Immature natural killer cell (primary cell): ENCODE measurements at regions not wholly inside any gene's neighbourhood (a gene's known extent, or its start where the extent isn't known, plus 50 kb on each side); places are given as distances from the start of the nearest gene placed in this dataset.

Experiments used
- DNase-seq, 3 donors: peaks; one replicate each; pipeline ENCODE4 v3.0.0; 2022; ENCODE audit warnings: mixed read lengths in 1 of 3
- H3K27ac Mint-ChIP-seq, 6 donors: one replicate each; pipeline ENCODE4 v1.8.0; 2020; ENCODE audit warnings: mixed read lengths in 6 of 6, mild to moderate bottlenecking in 5 of 6, inconsistent platforms in 4 of 6, moderate library complexity in 3 of 6
- H3K27me3 Mint-ChIP-seq, 3 donors: one replicate each; pipeline ENCODE4 v1.8.0; 2020 to 2021; ENCODE audit warnings: low read depth in 3 of 3, mild to moderate bottlenecking in 3 of 3, mixed read lengths in 3 of 3, moderate library complexity in 3 of 3, inconsistent platforms in 1 of 3
- H3K36me3 Mint-ChIP-seq, 3 donors: one replicate each; pipeline ENCODE4 v1.8.0; 2020; ENCODE audit warnings: mixed read lengths in 3 of 3, inconsistent platforms in 2 of 3, mild to moderate bottlenecking in 2 of 3
- H3K4me1 Mint-ChIP-seq, 2 donors: one replicate each; pipeline ENCODE4 v1.8.0; 2020; ENCODE audit warnings: inconsistent platforms in 2 of 2, mild to moderate bottlenecking in 2 of 2, mixed read lengths in 2 of 2, moderate library complexity in 1 of 2
- H3K4me3 Mint-ChIP-seq, 5 donors: one replicate each; pipeline ENCODE4 v1.8.0; 2020; ENCODE audit warnings: mild to moderate bottlenecking in 5 of 5, mixed read lengths in 5 of 5, inconsistent platforms in 3 of 5, moderate library complexity in 3 of 5
- H3K9me3 Mint-ChIP-seq, 6 donors: one replicate each; pipeline ENCODE4 v1.8.0; 2020; ENCODE audit warnings: mild to moderate bottlenecking in 6 of 6, mixed read lengths in 6 of 6, inconsistent platforms in 4 of 6, moderate library complexity in 3 of 6

DNA sequence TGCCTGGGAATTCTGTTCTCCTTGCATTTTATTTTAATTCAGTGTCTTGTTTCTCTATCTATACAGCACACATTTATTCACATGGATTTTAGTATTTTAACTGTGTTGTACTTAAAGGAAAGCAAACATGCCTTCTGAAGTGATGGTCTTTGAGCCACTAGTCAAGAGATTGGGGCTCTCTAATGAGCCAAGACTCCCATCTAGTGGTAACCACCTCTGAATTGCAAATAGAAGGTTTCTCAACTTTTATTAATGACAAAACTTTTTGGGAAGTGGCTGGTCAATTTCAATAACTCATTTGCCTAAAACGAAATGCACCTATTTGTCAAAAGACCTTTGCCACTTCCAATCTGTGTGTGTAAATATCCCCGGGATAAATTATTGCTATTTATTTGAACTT is 199.6 kb downstream of the LTN1 start:
- Mint-ChIP-seq H3K27ac (peak overlapping the region; percentile 37 to 70 (median 62)), H3K4me3 (peak overlapping the region in 1 of 5 donors; percentile 26), H3K27me3 (peaks cover 0 to 3% (median 2%) of the 10 kb centered on the region in 3 donors), H3K9me3 (no peaks in the 10 kb centered on the region), H3K36me3 (peaks cover 0 to 10% (median 3%) of the 10 kb centered on the region in 3 donors), H3K4me1 (peaks cover 50 to 62% of the 10 kb centered on the region in 2 donors)
- DNase-seq: peak; percentile 12 to 45 (median 35)

DNA sequence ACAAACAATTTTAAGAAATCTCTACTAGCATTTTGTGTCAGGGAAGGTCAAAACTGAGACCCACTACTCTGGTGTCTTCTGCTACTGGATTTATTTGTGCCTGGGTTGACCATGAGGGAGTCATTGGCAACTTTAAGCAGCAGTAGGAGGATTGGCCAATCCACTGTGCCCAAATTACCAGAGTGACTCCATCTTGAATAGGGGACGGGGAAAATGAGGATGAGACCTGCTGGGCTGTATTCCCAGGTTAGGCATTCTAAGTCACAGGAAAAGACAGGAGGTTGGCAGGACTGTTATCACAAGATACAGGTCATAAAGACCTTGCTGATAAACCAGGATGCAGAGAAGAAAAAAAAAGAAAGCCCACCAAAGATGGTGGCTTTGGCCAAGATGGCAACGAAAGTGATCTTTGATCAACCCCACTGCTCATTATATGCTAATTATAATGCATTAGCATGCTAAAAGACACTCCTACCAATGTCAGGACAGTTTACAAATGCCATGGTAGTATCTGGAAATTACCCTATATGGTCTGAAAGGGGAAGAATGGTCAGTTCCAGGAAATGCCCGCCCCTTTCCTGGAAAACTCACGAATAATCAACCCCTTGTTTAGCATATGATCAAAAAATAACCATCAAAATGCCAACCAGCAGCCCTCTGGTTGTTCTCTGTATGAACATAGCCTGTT is 200.9 kb downstream of the LTN1 start:
- peaks cover 0 to 7% (median 3%) of the 10 kb centered on the region in 3 donors for H3K36me3 Mint-ChIP-seq
- peaks cover 0 to 2% (median 0%) of the 10 kb centered on the region in 3 donors for H3K27me3 Mint-ChIP-seq
- H3K4me3 Mint-ChIP-seq: peak overlapping the region; percentile 32 to 57 (median 43)
- peak overlapping the region; percentile 2 to 85 (median 64) for H3K27ac Mint-ChIP-seq
- H3K4me1 Mint-ChIP-seq: peaks cover 61 to 75% of the 10 kb centered on the region in 2 donors
- no peak for DNase-seq
- H3K9me3 Mint-ChIP-seq: no peaks in the 10 kb centered on the region

DNA sequence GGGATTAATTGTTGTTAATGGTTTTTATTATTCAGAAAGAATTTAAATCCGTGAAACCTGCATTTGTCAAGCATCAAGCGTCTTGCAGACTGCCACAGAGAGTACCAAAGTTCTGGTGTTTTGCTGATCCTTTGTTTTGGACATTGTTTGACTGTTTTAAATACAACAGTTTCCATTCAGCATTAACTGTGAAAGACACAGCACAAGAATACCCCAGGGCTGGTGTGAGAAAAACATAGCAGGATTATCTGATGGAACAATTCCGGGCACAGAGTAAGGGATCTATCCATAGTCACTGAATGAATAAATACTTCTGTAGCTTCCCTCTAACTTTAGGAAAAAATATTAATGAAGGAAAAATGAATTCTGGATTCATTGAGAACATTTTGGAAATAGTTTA is 202.3 kb downstream of the LTN1 start:
- H3K4me3 Mint-ChIP-seq: peak overlapping the region; percentile 55 to 76 (median 75)
- peak in 2 of 3 donors; percentile 10 to 11 for DNase-seq
- peaks cover 0 to 8% (median 1%) of the 10 kb centered on the region in 6 donors for H3K9me3 Mint-ChIP-seq
- H3K36me3 Mint-ChIP-seq: peaks cover 8 to 15% (median 11%) of the 10 kb centered on the region in 3 donors
- peaks cover 0 to 2% (median 0%) of the 10 kb centered on the region in 3 donors for H3K27me3 Mint-ChIP-seq
- H3K4me1 Mint-ChIP-seq: peaks cover 73 to 89% of the 10 kb centered on the region in 2 donors
- H3K27ac Mint-ChIP-seq: peak overlapping the region; percentile 52 to 90 (median 83)

DNA sequence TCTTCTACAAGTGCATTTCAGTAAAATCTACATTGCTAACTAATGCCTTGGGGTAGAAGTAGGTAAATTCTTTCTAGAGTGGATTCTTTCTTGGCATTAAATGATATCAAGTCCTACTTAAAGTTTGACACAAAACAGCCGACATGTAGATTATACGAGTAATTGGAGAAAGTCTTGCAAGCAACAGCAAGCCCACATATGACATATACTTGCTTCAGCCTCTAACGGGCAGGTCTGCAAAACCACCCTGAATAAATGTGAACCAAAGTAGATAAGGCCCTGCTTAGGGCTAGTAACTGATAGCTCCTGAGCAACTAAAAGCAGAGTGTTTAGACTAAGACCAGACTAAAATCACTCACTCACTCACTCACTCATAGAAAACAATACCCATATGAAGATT is 203.2 kb downstream of the LTN1 start:
- DNase-seq: no peak
- Mint-ChIP-seq H3K36me3 (peaks cover 16 to 24% (median 19%) of the 10 kb centered on the region in 3 donors), H3K27me3 (peaks cover 0 to 4% (median 2%) of the 10 kb centered on the region in 3 donors), H3K27ac (peak overlapping the region; percentile 52 to 92 (median 86)), H3K9me3 (peaks cover 0 to 15% (median 4%) of the 10 kb centered on the region in 6 donors), H3K4me1 (peaks cover 81 to 97% of the 10 kb centered on the region in 2 donors), H3K4me3 (peak overlapping the region; percentile 19 to 65 (median 52))

DNA sequence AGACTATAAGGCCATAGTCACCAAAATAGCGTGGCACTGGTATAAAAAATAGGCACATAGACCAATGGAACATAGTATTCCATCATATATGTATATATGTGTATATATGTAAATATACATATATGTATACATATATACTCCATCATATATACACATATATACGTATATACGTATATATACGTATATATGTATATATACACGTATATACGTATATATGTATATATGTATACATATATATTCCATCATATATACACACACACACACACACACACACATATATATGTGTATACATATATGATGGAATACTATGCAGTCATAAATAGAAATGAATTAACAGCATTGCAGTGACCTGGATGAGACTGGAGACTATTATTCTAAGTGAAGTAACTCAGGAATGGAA is 204.6 kb downstream of the LTN1 start:
- Mint-ChIP-seq H3K36me3 (peaks cover 16 to 24% (median 20%) of the 10 kb centered on the region in 3 donors), H3K9me3 (peaks cover 0 to 15% (median 4%) of the 10 kb centered on the region in 6 donors), H3K4me3 (peak overlapping the region in 1 of 5 donors; percentile 60), H3K4me1 (peaks cover 76 to 88% of the 10 kb centered on the region in 2 donors), H3K27me3 (peaks cover 0 to 4% (median 2%) of the 10 kb centered on the region in 3 donors), H3K27ac (peak overlapping the region in 3 of 6 donors; percentile 48 to 95 (median 87))
- DNase-seq: no peak

DNA sequence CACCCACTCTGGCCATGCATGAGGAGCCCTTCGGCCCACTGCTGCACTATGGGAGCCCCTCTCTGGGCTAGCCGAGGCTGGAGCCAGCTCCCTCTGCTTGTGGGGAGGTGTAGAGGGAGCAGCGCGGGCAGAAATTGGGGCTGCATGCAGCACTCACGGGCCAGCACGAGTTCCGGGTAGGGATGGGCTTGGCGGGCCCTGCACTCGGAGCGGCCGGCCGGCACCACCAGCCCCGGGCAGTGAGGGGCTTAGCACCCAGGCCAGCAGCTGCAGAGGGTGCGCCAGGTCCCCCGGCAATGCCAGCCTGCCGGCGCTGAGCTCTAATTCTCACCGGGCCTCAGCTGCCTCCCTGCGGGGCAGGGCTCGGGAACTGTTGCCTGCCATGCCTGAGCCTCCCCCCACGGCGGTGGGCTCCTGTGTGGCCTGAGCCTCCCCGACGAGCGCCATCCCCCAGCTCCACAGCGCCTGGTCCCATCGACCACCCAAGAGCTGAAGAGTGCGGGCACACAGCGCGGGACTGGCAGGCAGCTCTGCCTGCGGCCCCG is 209.0 kb downstream of the LTN1 start:
- Mint-ChIP-seq H3K27me3 (peaks cover 0 to 6% (median 5%) of the 10 kb centered on the region in 3 donors), H3K9me3 (peaks cover 0 to 15% (median 4%) of the 10 kb centered on the region in 6 donors), H3K36me3 (peaks cover 23 to 40% (median 27%) of the 10 kb centered on the region in 3 donors), H3K4me1 (peaks cover 61 to 83% of the 10 kb centered on the region in 2 donors), H3K4me3 (no peak overlapping the region), H3K27ac (no peak overlapping the region)
- DNase-seq: no peak

DNA sequence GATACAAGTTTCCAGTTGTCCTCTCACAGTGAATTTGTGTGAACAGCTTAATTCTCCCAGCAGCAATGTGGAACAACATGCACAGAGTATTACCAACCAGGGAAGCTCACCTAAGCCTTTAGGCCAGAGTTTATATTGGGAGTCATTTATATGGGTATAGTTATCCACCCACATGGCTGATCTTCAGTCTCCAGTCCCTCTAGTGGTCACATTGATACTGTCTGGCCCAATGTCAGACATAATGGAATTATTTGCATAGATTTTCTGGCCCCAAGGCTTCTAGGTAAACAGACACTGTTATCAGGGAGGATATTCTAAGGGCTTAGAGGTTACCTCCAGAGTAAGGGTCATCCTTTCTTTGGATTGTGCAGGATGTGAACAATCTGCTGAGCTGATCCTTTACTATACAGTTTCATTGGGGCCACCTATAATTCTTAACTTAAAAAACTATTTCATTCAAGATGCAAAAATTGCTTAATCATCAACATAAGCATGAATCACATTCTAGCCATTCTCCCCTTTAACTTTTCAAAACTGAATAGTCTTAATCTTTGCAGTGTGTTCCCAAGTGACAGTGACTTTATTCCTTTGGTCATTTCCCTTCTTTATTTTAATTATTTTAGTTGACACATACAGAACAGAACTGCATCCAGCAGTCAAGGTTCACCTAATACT is 210.9 kb downstream of the LTN1 start:
- H3K36me3 Mint-ChIP-seq: peaks cover 24 to 33% (median 24%) of the 10 kb centered on the region in 3 donors
- H3K9me3 Mint-ChIP-seq: peaks cover 0 to 15% (median 4%) of the 10 kb centered on the region in 6 donors
- peaks cover 51 to 74% of the 10 kb centered on the region in 2 donors for H3K4me1 Mint-ChIP-seq
- peak in 1 of 3 donors; percentile 13 for DNase-seq
- H3K4me3 Mint-ChIP-seq: no peak overlapping the region
- peaks cover 0 to 6% (median 3%) of the 10 kb centered on the region in 3 donors for H3K27me3 Mint-ChIP-seq
- peak overlapping the region in 1 of 6 donors; percentile 69 for H3K27ac Mint-ChIP-seq

DNA sequence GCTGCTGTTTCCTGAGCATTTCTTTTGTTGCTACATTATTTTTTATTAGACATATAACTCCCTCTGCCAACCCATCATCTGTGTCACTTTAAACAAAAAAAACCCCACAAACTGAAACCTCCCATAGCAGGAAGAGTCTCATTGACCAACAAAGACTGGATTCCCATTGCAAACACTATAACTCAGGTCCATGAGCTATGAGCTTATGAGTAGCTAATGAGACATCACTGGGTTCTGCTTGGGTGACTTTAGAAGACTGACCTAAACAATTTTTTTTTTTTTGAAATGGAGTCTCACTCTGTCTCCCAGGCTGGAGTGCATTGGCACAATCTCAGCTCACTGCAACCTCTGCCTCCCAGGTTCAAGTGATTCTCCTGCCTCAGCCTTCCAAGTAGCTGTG is 212.8 kb downstream of the LTN1 start:
- Mint-ChIP-seq H3K27me3 (peaks cover 0 to 4% (median 3%) of the 10 kb centered on the region in 3 donors), H3K9me3 (peaks cover 0 to 5% (median 2%) of the 10 kb centered on the region in 6 donors), H3K4me1 (peaks cover 51 to 74% of the 10 kb centered on the region in 2 donors), H3K36me3 (peaks cover 20 to 26% (median 25%) of the 10 kb centered on the region in 3 donors), H3K4me3 (no peak overlapping the region), H3K27ac (no peak overlapping the region)
- DNase-seq: no peak

DNA sequence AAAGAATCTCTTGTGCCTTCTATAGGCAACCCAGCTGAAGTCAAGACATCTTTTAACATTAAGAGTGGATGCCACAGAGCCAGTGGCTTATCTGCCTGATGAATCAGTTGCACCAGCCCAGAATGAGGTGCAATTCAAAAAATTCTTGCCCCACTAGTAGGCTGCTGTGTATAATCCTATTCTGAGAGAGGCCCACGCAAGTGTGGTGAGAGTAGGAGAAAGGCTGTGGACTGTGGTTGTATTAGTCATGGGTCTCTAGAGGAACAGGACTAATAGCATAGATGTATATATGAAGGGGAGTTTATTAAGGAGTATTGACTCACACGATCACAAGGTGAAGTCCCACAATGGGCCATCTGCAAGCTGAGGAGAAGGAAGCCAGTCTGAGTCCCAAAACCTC is 216.4 kb downstream of the LTN1 start:
- H3K27me3 Mint-ChIP-seq: peaks cover 0 to 3% (median 2%) of the 10 kb centered on the region in 3 donors
- no peaks in the 10 kb centered on the region for H3K9me3 Mint-ChIP-seq
- H3K4me3 Mint-ChIP-seq: no peak overlapping the region
- peak overlapping the region in 2 of 6 donors; percentile 25 to 34 for H3K27ac Mint-ChIP-seq
- peaks cover 16 to 28% (median 28%) of the 10 kb centered on the region in 3 donors for H3K36me3 Mint-ChIP-seq
- no peak for DNase-seq
- H3K4me1 Mint-ChIP-seq: peaks cover 50 to 66% of the 10 kb centered on the region in 2 donors

DNA sequence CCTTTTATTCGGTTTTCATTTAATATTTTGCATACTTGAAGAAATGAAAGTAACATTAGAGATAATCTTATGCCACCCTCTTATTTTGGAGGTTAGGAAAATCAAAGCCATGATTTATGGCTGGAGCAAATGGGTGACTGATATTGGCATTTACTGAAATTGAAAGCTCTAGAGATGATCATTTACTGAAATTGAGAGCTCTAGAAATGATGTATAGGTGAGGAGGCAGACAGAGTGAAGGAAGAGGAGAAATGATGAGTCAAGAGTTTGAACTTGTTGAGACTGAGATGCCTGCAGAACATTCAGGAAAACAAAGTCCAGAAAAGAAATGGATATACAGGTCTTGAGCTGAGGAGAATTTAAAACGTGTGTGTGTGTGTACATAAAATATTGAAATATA is 217.6 kb downstream of the LTN1 start:
- H3K4me3 Mint-ChIP-seq: no peak overlapping the region
- H3K4me1 Mint-ChIP-seq: peaks cover 51 to 68% of the 10 kb centered on the region in 2 donors
- peak overlapping the region in 3 of 6 donors; percentile 4 to 36 (median 26) for H3K27ac Mint-ChIP-seq
- peaks cover 0 to 2% (median 0%) of the 10 kb centered on the region in 3 donors for H3K27me3 Mint-ChIP-seq
- DNase-seq: no peak
- peaks cover 22 to 35% (median 27%) of the 10 kb centered on the region in 3 donors for H3K36me3 Mint-ChIP-seq
- no peaks in the 10 kb centered on the region for H3K9me3 Mint-ChIP-seq

DNA sequence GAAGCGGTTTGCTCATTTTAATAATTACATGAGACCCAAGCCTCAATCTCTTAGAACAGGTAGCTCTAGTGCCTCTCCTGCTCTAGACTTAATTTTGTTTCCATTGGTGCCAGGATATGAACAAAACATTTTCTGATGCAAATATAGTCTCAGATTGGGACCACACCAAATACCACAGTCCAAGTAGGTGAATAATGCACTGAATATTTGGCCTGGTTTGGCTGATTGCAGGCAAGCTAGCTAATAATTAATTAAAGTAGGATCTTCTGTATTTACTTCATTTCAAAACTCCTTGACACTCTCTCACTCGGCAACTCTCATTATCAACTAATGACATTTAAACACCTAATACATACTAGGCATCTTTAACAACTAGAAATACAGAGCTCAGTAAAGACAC is 219.6 kb downstream of the LTN1 start:
- Mint-ChIP-seq H3K4me3 (no peak overlapping the region), H3K36me3 (peaks cover 18 to 33% (median 26%) of the 10 kb centered on the region in 3 donors), H3K9me3 (no peaks in the 10 kb centered on the region), H3K4me1 (peaks cover 46 to 57% of the 10 kb centered on the region in 2 donors), H3K27me3 (no peaks in the 10 kb centered on the region), H3K27ac (peak overlapping the region in 1 of 6 donors; percentile 20)
- DNase-seq: no peak

DNA sequence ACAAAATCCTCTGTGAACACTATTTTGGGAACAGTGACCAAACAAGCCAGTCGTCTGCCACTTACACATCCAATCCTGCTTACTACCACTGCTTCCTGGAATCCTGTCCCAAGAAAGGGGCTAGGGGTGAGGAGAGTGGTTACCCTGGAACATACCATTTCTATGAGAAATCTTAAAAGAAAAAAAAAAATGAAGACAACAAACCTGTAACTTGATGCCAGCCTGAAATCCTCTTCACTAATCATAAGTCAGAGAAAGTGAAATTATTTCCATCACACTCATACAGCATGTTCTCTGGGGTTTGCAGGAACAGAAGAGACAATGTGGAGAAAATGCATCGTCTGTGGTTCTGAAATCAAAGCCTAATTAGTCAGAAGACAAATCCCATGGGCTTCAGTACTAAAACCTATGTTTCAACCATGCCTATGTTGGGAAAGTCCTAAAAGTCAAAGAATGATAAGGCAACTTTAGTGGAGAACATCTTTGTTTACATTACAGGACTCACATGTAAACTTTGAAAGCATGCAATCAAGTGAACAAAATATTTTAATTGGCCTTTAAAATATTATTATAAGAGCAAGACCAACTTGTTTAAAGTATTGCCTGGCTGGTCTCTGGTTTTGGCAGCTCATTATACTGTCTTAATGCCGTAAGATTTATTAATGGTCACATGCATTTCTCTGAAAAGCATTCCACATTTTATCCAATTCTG is 220.7 kb downstream of the LTN1 start:
- no peaks in the 10 kb centered on the region for H3K27me3 Mint-ChIP-seq

More for the DNA sequence above, 220.7 kb downstream of the LTN1 start:
- peaks cover 29 to 44% (median 37%) of the 10 kb centered on the region in 3 donors for H3K36me3 Mint-ChIP-seq
- H3K4me3 Mint-ChIP-seq: no peak overlapping the region
- H3K4me1 Mint-ChIP-seq: peaks cover 46 to 53% of the 10 kb centered on the region in 2 donors
- peaks cover 0 to 3% (median 0%) of the 10 kb centered on the region in 6 donors for H3K9me3 Mint-ChIP-seq
- no peak for DNase-seq
- peak overlapping the region in 1 of 6 donors; percentile 20 for H3K27ac Mint-ChIP-seq
